HCT116 (cell line): ENCODE measurements at regions not wholly inside any gene's neighbourhood (a gene's known extent, or its start where the extent isn't known, plus 50 kb on each side); places are given as distances from the start of the nearest gene placed in this dataset.

Experiments
- ATAC-seq: fragments of 200-7000 bp; cut with Tn5 transposase; 2 replicates; pipeline ENCODE4 v1.9.1; 2020; ENCODE audit warnings: mild to moderate bottlenecking, moderate library complexity
- BruUV-seq: library from RNA; stranded (reverse); fragments of 400-500 nt; replicated peaks from 2 replicates; lab custom pipeline; 2021; lab: Mats Ljungman, UMichigan
- CTCF ChIA-PET: fragments of 300-600 bp; sonication (Branson Sonifier 250); formaldehyde crosslinking; loops from one replicate; lab custom pipeline; 2021; ENCODE audit warnings: antibody characterized with exemption; lab: Charles Lee
- POLR2A ChIA-PET: fragments of 300-600, 350-600 bp; sonication (Branson Sonifier 250); formaldehyde crosslinking; loops from one replicate; lab custom pipeline; 2021; ENCODE audit warnings: antibody characterized with exemption; lab: Charles Lee
- RAD21 ChIA-PET, 2 experiments: fragments of 300-600 bp; sonication (Branson Sonifier 250); formaldehyde crosslinking; loops; one replicate each; lab custom pipeline; 2023; ENCODE audit warnings: low total read pairs in 2 of 2; ENCODE audit not compliant: uncharacterized antibody in 2 of 2, unreplicated experiment in 2 of 2, low non-redundant PET in 1 of 2; lab: Charles Lee
- DNase-seq: peaks from one replicate; pipeline ENCODE4 v3.0.0-alpha.2; 2010; ENCODE audit warnings: low read depth, low spot score
- H2AFZ ChIP-seq: fragments of 200-600 bp; shearing (Covaris generic), sonication (generic); 2 replicates; pipeline ENCODE4 v1.6.1; 2017; ENCODE audit warnings: low read depth, mixed run types, mixed read lengths, antibody characterized with exemption, low read length; ENCODE audit not compliant: poor library complexity, severe bottlenecking
- H3K27ac ChIP-seq: 2 replicates; pipeline ENCODE4 v1.5.1; 2012; ENCODE audit warnings: low read depth, low read length
- H3K27me3 ChIP-seq: fragments of 200-600 bp; sonication (generic); 2 replicates; pipeline ENCODE4 v1.6.1; 2016; ENCODE audit warnings: mixed run types, low read length, mixed read lengths; ENCODE audit not compliant: insufficient read depth
- H3K36me3 ChIP-seq, 2 experiments: fragments of 200-500 bp in 1 of 2; fragments of 200-600 bp in 1 of 2; sonication (Bioruptor generic) in 1 of 2; sonication (generic) in 1 of 2; 2 replicates each; pipeline versions ENCODE4 v1.5.1 to v1.6.1; 2014 to 2016; ENCODE audit warnings: low read length in 2 of 2, inconsistent platforms in 1 of 2, mixed read lengths in 1 of 2, mixed run types in 1 of 2; ENCODE audit not compliant: insufficient read depth in 2 of 2, control insufficient read depth in 1 of 2
- H3K4me1 ChIP-seq, 2 experiments: fragments of 200-600 bp in 1 of 2; sonication (generic) in 1 of 2; 2 replicates each; pipeline versions ENCODE4 v1.5.1 to v1.6.1; 2012 to 2017; ENCODE audit warnings: low read length in 2 of 2, inconsistent platforms in 1 of 2, mild to moderate bottlenecking in 1 of 2, mixed read lengths in 1 of 2, mixed run types in 1 of 2, moderate library complexity in 1 of 2; ENCODE audit not compliant: insufficient read depth in 2 of 2, control insufficient read depth in 1 of 2
- H3K4me2 ChIP-seq: fragments of 200-600 bp; sonication (generic); 2 replicates; pipeline ENCODE4 v1.6.1; 2017; ENCODE audit warnings: mixed run types, low read length, mixed read lengths
- H3K4me3 ChIP-seq, 2 experiments: fragments of 200-600 bp in 1 of 2; sonication (generic) in 1 of 2; replicated peaks in 1 of 2; 2 replicates each; pipeline ENCODE4 v1.5.1; 2011 to 2016; ENCODE audit warnings: low read length in 2 of 2, control low read depth in 1 of 2, low read depth in 1 of 2, mild to moderate bottlenecking in 1 of 2, mixed read lengths in 1 of 2, mixed run types in 1 of 2
- H3K79me2 ChIP-seq: fragments of 200-600 bp; sonication (generic); 2 replicates; pipeline ENCODE4 v1.6.1; 2017; ENCODE audit warnings: mild to moderate bottlenecking, mixed run types, low read length, moderate library complexity, mixed read lengths; ENCODE audit not compliant: insufficient read depth
- H3K9ac ChIP-seq: fragments of 200-600 bp; sonication (generic); 2 replicates; pipeline ENCODE4 v1.6.1; 2016; ENCODE audit warnings: low read length, mixed read lengths
- H3K9me2 ChIP-seq: fragments of 200-600 bp; sonication (generic), shearing (Covaris generic); 2 replicates; pipeline ENCODE4 v1.6.1; 2017; ENCODE audit warnings: mixed run types, mild to moderate bottlenecking, moderate library complexity; ENCODE audit not compliant: insufficient read depth
- H3K9me3 ChIP-seq, 2 experiments: fragments of 200-500 bp in 1 of 2; fragments of 200-600 bp in 1 of 2; sonication (Bioruptor generic) in 1 of 2; sonication (generic) in 1 of 2; 2 replicates each; pipeline ENCODE4 v1.6.1; 2014 to 2017; ENCODE audit warnings: low read length in 2 of 2, mixed read lengths in 2 of 2, inconsistent platforms in 1 of 2, low read depth in 1 of 2, mild to moderate bottlenecking in 1 of 2, mixed run types in 1 of 2, moderate library complexity in 1 of 2; ENCODE audit not compliant: control insufficient read depth in 1 of 2, insufficient read depth in 1 of 2
- H4K20me1 ChIP-seq: fragments of 200-600 bp; sonication (generic), shearing (Covaris generic); 2 replicates; pipeline ENCODE4 v1.6.1; 2017; ENCODE audit warnings: mixed run types, mild to moderate bottlenecking, moderate library complexity; ENCODE audit not compliant: insufficient read depth
- CBX3 ChIP-seq: IDR thresholded peaks from 2 replicates; pipeline ENCODE4 v1.6.1; 2012; ENCODE audit warnings: low read depth
- EGR1 ChIP-seq: IDR thresholded peaks from 2 replicates; pipeline ENCODE4 v1.6.1; 2012; ENCODE audit warnings: low read depth
- EZH2 ChIP-seq: fragments of 200-600 bp; sonication (generic); IDR thresholded peaks from 2 replicates; pipeline ENCODE4 v1.6.1; 2017; ENCODE audit warnings: antibody characterized with exemption, mixed run types
- JUND ChIP-seq: IDR thresholded peaks from 2 replicates; pipeline ENCODE4 v1.6.1; 2012
- SRF ChIP-seq: IDR thresholded peaks from 2 replicates; pipeline ENCODE4 v1.6.1; 2012; ENCODE audit warnings: low read depth
- YY1 ChIP-seq: IDR thresholded peaks from 2 replicates; pipeline ENCODE4 v1.6.1; 2011; ENCODE audit warnings: low read length, low read depth, moderate library complexity, mild to moderate bottlenecking; ENCODE audit not compliant: insufficient replicate concordance; ENCODE audit errors: extremely low read depth
- intact Hi-C: fragments of 100-400 bp; cut with micrococcal nuclease; formaldehyde crosslinking; loops from 2 replicates; pipeline ENCODE4 v1.10.0; 2022
- TF ChIP-seq, protein P1 (sequence below): IDR thresholded peaks from 2 replicates; pipeline ENCODE4 v1.6.1; 2011; ENCODE audit warnings: mild to moderate bottlenecking, low read length, moderate library complexity; ENCODE audit not compliant: insufficient replicate concordance; ENCODE audit errors: extremely low read depth
- TF ChIP-seq, protein P2 (sequence below): IDR thresholded peaks from 2 replicates; pipeline ENCODE4 v1.6.1; 2012; ENCODE audit warnings: low read depth

- no peak for DNase-seq
- no peaks in the 10 kb centered on the region for H3K79me2 ChIP-seq
- H3K9me2 ChIP-seq, result no peaks in the 10 kb centered on the region
- ChIA-PET POLR2A (no interaction called here), CTCF (no interaction called here), RAD21 (no interaction called here)
- H2AFZ ChIP-seq, result no peak overlapping the region
- no peak overlapping the region for H3K4me3 ChIP-seq
- no peaks in the 10 kb centered on the region for H3K27me3 ChIP-seq
- intact Hi-C loops, result no loop called here
- no peak for ATAC-seq
- no peak overlapping the region for H3K4me2 ChIP-seq
- no peak overlapping the region for H3K27ac ChIP-seq
- TF ChIP-seq CBX3, result no peak
- no peak for TF ChIP-seq EZH2
- TF ChIP-seq, protein P1, sequence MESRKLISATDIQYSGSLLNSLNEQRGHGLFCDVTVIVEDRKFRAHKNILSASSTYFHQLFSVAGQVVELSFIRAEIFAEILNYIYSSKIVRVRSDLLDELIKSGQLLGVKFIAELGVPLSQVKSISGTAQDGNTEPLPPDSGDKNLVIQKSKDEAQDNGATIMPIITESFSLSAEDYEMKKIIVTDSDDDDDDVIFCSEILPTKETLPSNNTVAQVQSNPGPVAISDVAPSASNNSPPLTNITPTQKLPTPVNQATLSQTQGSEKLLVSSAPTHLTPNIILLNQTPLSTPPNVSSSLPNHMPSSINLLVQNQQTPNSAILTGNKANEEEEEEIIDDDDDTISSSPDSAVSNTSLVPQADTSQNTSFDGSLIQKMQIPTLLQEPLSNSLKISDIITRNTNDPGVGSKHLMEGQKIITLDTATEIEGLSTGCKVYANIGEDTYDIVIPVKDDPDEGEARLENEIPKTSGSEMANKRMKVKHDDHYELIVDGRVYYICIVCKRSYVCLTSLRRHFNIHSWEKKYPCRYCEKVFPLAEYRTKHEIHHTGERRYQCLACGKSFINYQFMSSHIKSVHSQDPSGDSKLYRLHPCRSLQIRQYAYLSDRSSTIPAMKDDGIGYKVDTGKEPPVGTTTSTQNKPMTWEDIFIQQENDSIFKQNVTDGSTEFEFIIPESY, result no peak
- TF ChIP-seq YY1, result no peak
- TF ChIP-seq JUND, result no peak
- TF ChIP-seq SRF, result no peak
- TF ChIP-seq EGR1, result no peak
- TF ChIP-seq, protein P2, sequence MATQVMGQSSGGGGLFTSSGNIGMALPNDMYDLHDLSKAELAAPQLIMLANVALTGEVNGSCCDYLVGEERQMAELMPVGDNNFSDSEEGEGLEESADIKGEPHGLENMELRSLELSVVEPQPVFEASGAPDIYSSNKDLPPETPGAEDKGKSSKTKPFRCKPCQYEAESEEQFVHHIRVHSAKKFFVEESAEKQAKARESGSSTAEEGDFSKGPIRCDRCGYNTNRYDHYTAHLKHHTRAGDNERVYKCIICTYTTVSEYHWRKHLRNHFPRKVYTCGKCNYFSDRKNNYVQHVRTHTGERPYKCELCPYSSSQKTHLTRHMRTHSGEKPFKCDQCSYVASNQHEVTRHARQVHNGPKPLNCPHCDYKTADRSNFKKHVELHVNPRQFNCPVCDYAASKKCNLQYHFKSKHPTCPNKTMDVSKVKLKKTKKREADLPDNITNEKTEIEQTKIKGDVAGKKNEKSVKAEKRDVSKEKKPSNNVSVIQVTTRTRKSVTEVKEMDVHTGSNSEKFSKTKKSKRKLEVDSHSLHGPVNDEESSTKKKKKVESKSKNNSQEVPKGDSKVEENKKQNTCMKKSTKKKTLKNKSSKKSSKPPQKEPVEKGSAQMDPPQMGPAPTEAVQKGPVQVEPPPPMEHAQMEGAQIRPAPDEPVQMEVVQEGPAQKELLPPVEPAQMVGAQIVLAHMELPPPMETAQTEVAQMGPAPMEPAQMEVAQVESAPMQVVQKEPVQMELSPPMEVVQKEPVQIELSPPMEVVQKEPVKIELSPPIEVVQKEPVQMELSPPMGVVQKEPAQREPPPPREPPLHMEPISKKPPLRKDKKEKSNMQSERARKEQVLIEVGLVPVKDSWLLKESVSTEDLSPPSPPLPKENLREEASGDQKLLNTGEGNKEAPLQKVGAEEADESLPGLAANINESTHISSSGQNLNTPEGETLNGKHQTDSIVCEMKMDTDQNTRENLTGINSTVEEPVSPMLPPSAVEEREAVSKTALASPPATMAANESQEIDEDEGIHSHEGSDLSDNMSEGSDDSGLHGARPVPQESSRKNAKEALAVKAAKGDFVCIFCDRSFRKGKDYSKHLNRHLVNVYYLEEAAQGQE, result no peak
- H3K36me3 ChIP-seq, result no peaks in the 10 kb centered on the region
- H3K9ac ChIP-seq, result no peak overlapping the region
- peaks cover 4% of the 10 kb centered on the region in 2 experiments; a peak in 2 of 4 replicates for H3K9me3 ChIP-seq
- no TSS peak for BruUV-seq
- no peaks in the 10 kb centered on the region for H4K20me1 ChIP-seq
- H3K4me1 ChIP-seq, result no peaks in the 10 kb centered on the region
These were observed 1334.4 kb upstream of the CELF4 start for GRCh38 chr18:38900031-38900430.
